Vagina (tissue), 2 donors: ENCODE measurements at regions not wholly inside any gene's neighbourhood (a gene's known extent, or its start where the extent isn't known, plus 50 kb on each side); places are given as distances from the start of the nearest gene placed in this dataset.

Source experiments
- POLR2A ChIP-seq, 2 donors: fragments of 450-650 bp; IDR thresholded peaks; one replicate each; pipeline ENCODE4 v1.6.1; 2017; ENCODE audit warnings: antibody characterized with exemption in 2 of 2, mild to moderate bottlenecking in 2 of 2, moderate library complexity in 2 of 2
- TF ChIP-seq, protein P1 (sequence below), 3 experiments: fragments of 450-650 bp in 2 of 3; fragments of 200-600 bp in 1 of 3; sonication (generic) in 1 of 3; IDR thresholded peaks; one replicate each; pipeline ENCODE4 v1.5.1; 2017 to 2019; ENCODE audit warnings: antibody characterized with exemption in 3 of 3, mild to moderate bottlenecking in 2 of 3, moderate library complexity in 2 of 3

- TF ChIP-seq, protein P1, sequence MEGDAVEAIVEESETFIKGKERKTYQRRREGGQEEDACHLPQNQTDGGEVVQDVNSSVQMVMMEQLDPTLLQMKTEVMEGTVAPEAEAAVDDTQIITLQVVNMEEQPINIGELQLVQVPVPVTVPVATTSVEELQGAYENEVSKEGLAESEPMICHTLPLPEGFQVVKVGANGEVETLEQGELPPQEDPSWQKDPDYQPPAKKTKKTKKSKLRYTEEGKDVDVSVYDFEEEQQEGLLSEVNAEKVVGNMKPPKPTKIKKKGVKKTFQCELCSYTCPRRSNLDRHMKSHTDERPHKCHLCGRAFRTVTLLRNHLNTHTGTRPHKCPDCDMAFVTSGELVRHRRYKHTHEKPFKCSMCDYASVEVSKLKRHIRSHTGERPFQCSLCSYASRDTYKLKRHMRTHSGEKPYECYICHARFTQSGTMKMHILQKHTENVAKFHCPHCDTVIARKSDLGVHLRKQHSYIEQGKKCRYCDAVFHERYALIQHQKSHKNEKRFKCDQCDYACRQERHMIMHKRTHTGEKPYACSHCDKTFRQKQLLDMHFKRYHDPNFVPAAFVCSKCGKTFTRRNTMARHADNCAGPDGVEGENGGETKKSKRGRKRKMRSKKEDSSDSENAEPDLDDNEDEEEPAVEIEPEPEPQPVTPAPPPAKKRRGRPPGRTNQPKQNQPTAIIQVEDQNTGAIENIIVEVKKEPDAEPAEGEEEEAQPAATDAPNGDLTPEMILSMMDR (IDR thresholded peaks at IDR 0.05) = no peak
- TF ChIP-seq POLR2A (IDR thresholded peaks at IDR 0.05) = no peak
These were observed 138.8 kb downstream of the TWIST2 start for GRCh38 chr2:238986491-238987351.
